B cell (primary cell): ENCODE measurements at regions not wholly inside any gene's neighbourhood (a gene's known extent, or its start where the extent isn't known, plus 50 kb on each side); places are given as distances from the start of the nearest gene placed in this dataset.

ENCODE experiments used
- ATAC-seq: fragments of 200-7000 bp; cut with Tn5 transposase; one replicate; pipeline ENCODE4 v1.10.0; 2021; ENCODE audit warnings: low read depth, mild to moderate bottlenecking, moderate number of reproducible peaks, moderate library complexity
- CTCF ChIA-PET: fragments of 350-600 bp; sonication (Branson Sonifier 250); formaldehyde crosslinking; loops from one replicate; lab custom pipeline; 2021; ENCODE audit warnings: antibody characterized with exemption, inconsistent platforms; lab: Charles Lee
- POLR2A ChIA-PET: fragments of 350-600 bp; sonication (Branson Sonifier 250); formaldehyde crosslinking; loops from one replicate; lab custom pipeline; 2021; ENCODE audit warnings: antibody characterized with exemption; lab: Charles Lee
- DNase-seq: peaks from one replicate; pipeline ENCODE4 v3.0.0; 2013
- H2AFZ ChIP-seq: 2 replicates; pipeline ENCODE4 v1.6.1; 2012; ENCODE audit warnings: mild to moderate bottlenecking, low read depth, low read length; ENCODE audit not compliant: insufficient read depth, poor library complexity, severe bottlenecking
- H3K27ac ChIP-seq, 2 donors: 1 replicate in 1 of 2; 2 replicates in 1 of 2; pipeline ENCODE4 v1.5.1; 2012 to 2013; ENCODE audit warnings: low read length in 2 of 2, mild to moderate bottlenecking in 2 of 2, moderate library complexity in 1 of 2
- H3K27me3 ChIP-seq, 4 experiments: fragments of 200-600 bp in 1 of 4; sonication (generic) in 1 of 4; replicated peaks in 1 of 4; 1 replicate in 2 of 4; 2 replicates in 2 of 4; pipeline versions ENCODE4 v1.6.1 to v1.7.0; 2013 to 2016; ENCODE audit warnings: low read length in 3 of 4, mild to moderate bottlenecking in 2 of 4, mixed read lengths in 1 of 4, moderate library complexity in 1 of 4; ENCODE audit not compliant: insufficient read depth in 4 of 4, control insufficient read depth in 3 of 4; ENCODE audit errors: control extremely low read depth in 1 of 4
- H3K36me3 ChIP-seq, 2 experiments: replicated peaks in 1 of 2; 1 replicate in 1 of 2; 2 replicates in 1 of 2; pipeline versions ENCODE4 v1.6.1 to v1.7.1; 2013; ENCODE audit warnings: low read length in 1 of 2; ENCODE audit not compliant: insufficient read depth in 2 of 2, control insufficient read depth in 1 of 2; ENCODE audit errors: control extremely low read depth in 1 of 2, extremely low read depth in 1 of 2
- H3K4me1 ChIP-seq, 2 donors: fragments of 200-600 bp in 1 of 2; sonication (generic) in 1 of 2; 1 replicate in 1 of 2; 2 replicates in 1 of 2; pipeline versions ENCODE4 v1.5.1 to v1.6.1; 2013 to 2017; ENCODE audit warnings: low read length in 2 of 2; ENCODE audit not compliant: control insufficient read depth in 2 of 2, insufficient read depth in 2 of 2
- H3K4me2 ChIP-seq: replicated peaks from 2 replicates; pipeline ENCODE3; 2012; ENCODE audit warnings: mild to moderate bottlenecking, low read depth, low read length; ENCODE audit not compliant: poor library complexity, severe bottlenecking
- H3K4me3 ChIP-seq, 5 experiments: fragments of 200-600 bp in 1 of 5; sonication (generic) in 1 of 5; 1 replicate in 3 of 5; 2 replicates in 2 of 5; pipeline versions ENCODE4 v1.5.1 to v1.7.0; 2011 to 2016; ENCODE audit warnings: low read length in 4 of 5, mild to moderate bottlenecking in 4 of 5, low read depth in 2 of 5, control low read depth in 1 of 5, moderate library complexity in 1 of 5; ENCODE audit not compliant: insufficient read depth in 1 of 5; ENCODE audit errors: control extremely low read depth in 1 of 5, extremely low read depth in 1 of 5
- H3K79me2 ChIP-seq: fragments of 200-600 bp; sonication (generic); one replicate; pipeline ENCODE4 v1.6.0; 2016; ENCODE audit warnings: low read length; ENCODE audit not compliant: control insufficient read depth, insufficient read depth
- H3K9ac ChIP-seq: fragments of 200-600 bp; sonication (generic); 2 replicates; pipeline ENCODE4 v1.6.1; 2017; ENCODE audit warnings: mild to moderate bottlenecking, low read length, moderate library complexity
- H3K9me3 ChIP-seq, 3 donors: one replicate each; pipeline versions ENCODE4 v1.6.1 to v1.7.1; 2013; ENCODE audit warnings: low read length in 2 of 3; ENCODE audit not compliant: control insufficient read depth in 2 of 3, insufficient read depth in 1 of 3; ENCODE audit errors: control extremely low read depth in 1 of 3
- H4K20me1 ChIP-seq: 2 replicates; pipeline ENCODE4 v1.6.0; 2012; ENCODE audit warnings: mild to moderate bottlenecking, low read length; ENCODE audit not compliant: insufficient read depth, control insufficient read depth, poor library complexity, severe bottlenecking
- H3K27ac Mint-ChIP-seq: one replicate; pipeline ENCODE4 v1.8.0; 2021; ENCODE audit warnings: mixed read lengths
- H3K27me3 Mint-ChIP-seq: one replicate; pipeline ENCODE4 v1.8.0; 2021; ENCODE audit warnings: mixed read lengths
- H3K4me1 Mint-ChIP-seq: one replicate; pipeline ENCODE4 v1.8.0; 2021; ENCODE audit warnings: mixed read lengths
- H3K4me3 Mint-ChIP-seq: one replicate; pipeline ENCODE4 v1.8.0; 2021; ENCODE audit warnings: mixed read lengths
- H3K9me3 Mint-ChIP-seq: one replicate; pipeline ENCODE4 v1.8.0; 2022; ENCODE audit warnings: mixed read lengths; ENCODE audit not compliant: insufficient read depth
- EZH2 ChIP-seq: IDR thresholded peaks from 2 replicates; pipeline ENCODE4 v1.6.1; 2012; ENCODE audit warnings: borderline replicate concordance, low read depth, mild to moderate bottlenecking, moderate library complexity, low read length; ENCODE audit not compliant: insufficient read depth, poor library complexity, severe bottlenecking
- WGBS: methylation state at CpG from one replicate; pipeline ENCODE4 v1.1.5; 2013; ENCODE audit warnings: missing lambda C conversion rate; ENCODE audit not compliant: insufficient coverage; 5-methylcytosine and 5-hydroxymethylcytosine counted together
- intact Hi-C: fragments of 100-400 bp; cut with micrococcal nuclease; formaldehyde crosslinking; loops from one replicate; pipeline ENCODE4 v1.10.0; 2022
- TF ChIP-seq, protein P1 (sequence below): fragments of 200-600 bp; IDR thresholded peaks from one replicate; pipeline ENCODE4 v1.8.0; 2022; ENCODE audit warnings: antibody characterized with exemption, mild to moderate bottlenecking

DNA sequence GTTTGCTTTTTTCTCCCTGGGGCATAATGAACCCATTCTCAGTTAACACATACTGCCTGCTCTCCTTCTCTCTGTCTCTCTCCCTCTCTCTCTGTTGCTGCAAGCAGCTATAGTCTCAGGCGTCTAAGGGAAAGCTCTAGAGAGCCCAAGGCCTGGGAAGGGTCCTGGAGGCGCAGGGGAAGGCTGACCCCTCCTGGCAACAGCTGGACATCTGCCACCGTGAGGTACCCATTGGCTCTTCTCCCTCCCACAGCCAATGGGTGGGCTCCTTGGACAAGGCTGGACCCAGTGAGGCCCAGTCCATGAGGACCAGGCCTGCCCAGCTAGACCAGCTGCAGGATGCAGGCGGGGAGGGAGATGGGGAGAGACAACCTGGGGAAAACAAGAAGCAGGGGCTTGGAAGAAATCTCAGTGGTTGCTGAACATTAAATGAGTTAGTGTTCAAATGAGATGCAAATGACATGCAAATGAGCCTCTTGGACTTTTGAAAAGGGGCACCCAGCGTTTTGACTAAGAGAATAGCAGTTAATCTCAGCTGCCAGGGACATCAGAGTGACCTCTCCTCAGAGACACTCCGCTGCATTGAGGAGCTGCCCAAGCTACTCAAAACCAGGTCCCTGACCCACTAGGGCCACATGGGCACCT, 349.7 kb downstream of the BUD13 start:
- peaks cover 17% of the 10 kb centered on the region for H3K27me3 Mint-ChIP-seq
- intact Hi-C loops: no loop called here

DNA sequence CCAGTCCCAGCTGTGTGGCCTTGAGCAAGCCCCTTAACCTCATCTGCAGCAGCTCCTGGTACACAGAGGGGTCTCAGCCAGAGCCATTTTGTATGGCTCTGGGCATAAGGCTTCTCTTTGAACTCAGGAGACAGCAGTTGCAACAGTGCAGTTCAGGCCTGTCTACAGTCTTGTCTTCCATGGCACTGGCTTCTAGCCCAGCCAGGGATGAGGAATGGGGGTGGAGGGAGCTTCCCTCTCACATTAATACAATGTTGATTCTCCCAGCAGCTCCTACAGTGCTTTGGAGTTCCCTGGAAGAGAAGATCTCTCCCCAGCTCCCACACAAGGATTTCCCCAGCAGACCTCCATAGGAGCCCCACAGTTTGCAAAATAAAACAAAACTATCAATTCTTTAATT, 350.2 kb downstream of the BUD13 start:
- DNase-seq (no peak), ATAC-seq (no peak)
- H3K4me1 ChIP-seq: no peaks in the 10 kb centered on the region
- no peak overlapping the region for H3K9ac ChIP-seq
- Mint-ChIP-seq H3K4me1 (no peaks in the 10 kb centered on the region), H3K27ac (no peak overlapping the region), H3K4me3 (no peak overlapping the region), H3K27me3 (peaks cover 18% of the 10 kb centered on the region), H3K9me3 (no peaks in the 10 kb centered on the region)
- ChIA-PET POLR2A (no interaction called here), CTCF (no interaction called here)
- no peaks in the 10 kb centered on the region for H3K79me2 ChIP-seq
- intact Hi-C loops: no loop called here
- H3K4me3 ChIP-seq: no peak overlapping the region
- no peak overlapping the region for H3K27ac ChIP-seq
- H4K20me1 ChIP-seq: no peaks in the 10 kb centered on the region
- H3K9me3 ChIP-seq: peaks cover 0 to 7% (median 0%) of the 10 kb centered on the region in 3 donors
- H2AFZ ChIP-seq: no peak overlapping the region
- H3K27me3 ChIP-seq: no peaks in the 10 kb centered on the region
- H3K4me2 ChIP-seq: no peak overlapping the region
- no peaks in the 10 kb centered on the region for H3K36me3 ChIP-seq
- TF ChIP-seq, protein P1, sequence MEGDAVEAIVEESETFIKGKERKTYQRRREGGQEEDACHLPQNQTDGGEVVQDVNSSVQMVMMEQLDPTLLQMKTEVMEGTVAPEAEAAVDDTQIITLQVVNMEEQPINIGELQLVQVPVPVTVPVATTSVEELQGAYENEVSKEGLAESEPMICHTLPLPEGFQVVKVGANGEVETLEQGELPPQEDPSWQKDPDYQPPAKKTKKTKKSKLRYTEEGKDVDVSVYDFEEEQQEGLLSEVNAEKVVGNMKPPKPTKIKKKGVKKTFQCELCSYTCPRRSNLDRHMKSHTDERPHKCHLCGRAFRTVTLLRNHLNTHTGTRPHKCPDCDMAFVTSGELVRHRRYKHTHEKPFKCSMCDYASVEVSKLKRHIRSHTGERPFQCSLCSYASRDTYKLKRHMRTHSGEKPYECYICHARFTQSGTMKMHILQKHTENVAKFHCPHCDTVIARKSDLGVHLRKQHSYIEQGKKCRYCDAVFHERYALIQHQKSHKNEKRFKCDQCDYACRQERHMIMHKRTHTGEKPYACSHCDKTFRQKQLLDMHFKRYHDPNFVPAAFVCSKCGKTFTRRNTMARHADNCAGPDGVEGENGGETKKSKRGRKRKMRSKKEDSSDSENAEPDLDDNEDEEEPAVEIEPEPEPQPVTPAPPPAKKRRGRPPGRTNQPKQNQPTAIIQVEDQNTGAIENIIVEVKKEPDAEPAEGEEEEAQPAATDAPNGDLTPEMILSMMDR: no peak

More for the DNA sequence above, 349.7 kb downstream of the BUD13 start:
- Histone ChIP-seq H3K36me3 (no peaks in the 10 kb centered on the region), H2AFZ (no peak overlapping the region), H3K9ac (no peak overlapping the region), H4K20me1 (no peaks in the 10 kb centered on the region), H3K79me2 (no peaks in the 10 kb centered on the region), H3K27me3 (no peaks in the 10 kb centered on the region), H3K9me3 (peaks cover 0 to 7% (median 0%) of the 10 kb centered on the region in 3 donors), H3K4me1 (no peaks in the 10 kb centered on the region), H3K4me3 (no peak overlapping the region), H3K27ac (no peak overlapping the region), H3K4me2 (no peak overlapping the region)
- H3K9me3 Mint-ChIP-seq: no peaks in the 10 kb centered on the region
- CTCF ChIA-PET: no interaction called here
- ATAC-seq (no peak), DNase-seq (no peak)
- TF ChIP-seq, protein P1: no peak
- no peak for TF ChIP-seq EZH2
- 88% methylated on average over 5 of the region's 6 CpGs for WGBS
- no peak overlapping the region for H3K4me3 Mint-ChIP-seq
- H3K4me1 Mint-ChIP-seq: no peaks in the 10 kb centered on the region
- no peak overlapping the region for H3K27ac Mint-ChIP-seq
- POLR2A ChIA-PET: no interaction called here
